ENCODE measurements at regions not wholly inside any gene's neighbourhood (a gene's known extent, or its start where the extent isn't known, plus 50 kb on each side); places are given as distances from the start of the nearest gene placed in this dataset.
"Not testable (repeated sequence)": the region's sequence is repeated elsewhere in the genome, so short reads cannot be mapped to it uniquely, and the experiment has no call there.

DNA sequence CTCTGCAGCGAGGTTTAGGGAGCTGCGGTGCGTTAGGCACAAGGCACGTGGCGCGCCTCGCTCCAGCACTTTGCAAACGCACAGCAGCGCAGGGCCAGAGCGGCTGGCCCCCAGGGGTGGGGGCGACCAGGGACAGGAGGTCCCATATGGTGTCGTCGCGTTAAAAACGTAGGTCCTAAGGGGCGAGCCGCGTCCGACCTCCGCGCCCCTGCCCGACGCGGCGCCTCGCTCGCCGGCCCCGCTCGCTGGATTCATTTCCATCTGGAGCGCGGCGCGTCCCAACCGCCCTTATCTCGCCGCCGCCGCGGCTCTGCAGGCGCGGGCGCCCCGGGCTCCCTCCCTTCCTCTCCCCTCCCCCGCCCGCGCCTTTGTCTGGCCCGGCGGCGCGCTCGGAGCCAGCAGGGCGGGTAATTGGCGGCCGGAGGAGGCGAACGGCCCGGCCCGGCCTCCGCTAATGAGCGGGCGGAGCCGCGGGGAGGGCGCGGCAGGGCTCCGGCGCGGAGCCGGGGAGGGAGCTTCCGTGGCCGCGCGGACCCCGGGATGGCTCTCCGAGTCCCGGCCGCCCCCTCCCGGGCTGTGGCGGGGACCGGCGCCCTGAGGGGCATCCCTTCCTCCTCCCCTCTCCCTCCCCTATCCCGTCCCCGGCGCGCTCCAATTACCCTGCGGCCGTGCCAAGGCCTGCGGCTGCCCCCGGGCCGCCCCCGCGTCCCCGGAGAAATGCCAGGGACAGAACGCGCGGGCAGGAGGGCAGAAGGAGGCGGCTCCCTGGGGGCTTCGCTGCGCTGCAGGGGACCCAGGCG lies 409.0 kb downstream of the BCOR start:
- DNase-seq: peak; percentile 78 to 80

GRCh38 chrX:39689376-39690104 lies 408.2 kb downstream of the BCOR start:
- no peak for DNase-seq

DNA sequence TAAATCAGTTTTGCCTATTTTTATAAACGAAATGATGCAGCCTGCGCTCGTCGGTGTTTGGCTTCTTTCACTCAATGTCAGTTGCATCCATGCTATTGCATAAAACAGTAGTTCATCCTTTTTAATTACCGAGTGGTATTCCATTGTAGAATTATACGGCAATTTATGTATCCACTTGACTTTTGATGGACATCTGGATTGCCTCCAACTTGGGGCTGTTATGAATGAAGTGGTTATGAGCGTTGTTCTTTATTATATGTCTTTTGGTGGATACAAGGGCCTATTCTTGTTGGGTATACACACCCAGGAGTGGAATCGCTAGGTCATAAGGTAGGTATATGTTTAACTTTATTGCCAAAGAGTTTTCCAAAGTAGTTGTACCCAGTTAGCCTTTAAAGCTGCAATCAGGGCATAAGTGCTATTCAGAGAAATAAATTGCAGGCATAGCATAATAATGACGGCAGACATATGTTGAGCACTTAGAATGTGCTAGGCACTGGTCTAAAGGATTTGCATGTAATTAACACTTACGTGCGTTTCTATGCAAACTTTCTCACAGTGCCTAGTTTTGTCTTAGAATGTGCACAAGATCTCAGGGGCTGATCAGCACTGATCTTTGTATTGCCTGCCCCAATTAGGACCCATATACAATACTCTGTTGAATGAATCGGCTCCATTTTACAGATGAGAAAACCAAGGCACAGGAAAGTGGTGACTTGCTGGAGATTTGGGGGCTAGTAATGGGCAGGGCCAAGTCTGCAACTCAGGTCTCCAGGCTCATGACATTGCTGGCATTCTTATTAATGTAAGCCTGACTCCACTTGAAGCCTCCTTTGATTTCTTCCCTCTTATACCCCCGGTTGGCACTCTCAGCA lies 407.0 kb downstream of the BCOR start:
- DNase-seq: no peak

- no peak for DNase-seq
Observed at GRCh38 chrX:39691724-39692123, 406.0 kb downstream of the BCOR start.

GRCh38 chrX:39692796-39693195 lies 405.0 kb downstream of the BCOR start:
- no peak for DNase-seq

GRCh38 chrX:39693298-39693697 lies 404.5 kb downstream of the BCOR start:
- DNase-seq: no peak

DNA sequence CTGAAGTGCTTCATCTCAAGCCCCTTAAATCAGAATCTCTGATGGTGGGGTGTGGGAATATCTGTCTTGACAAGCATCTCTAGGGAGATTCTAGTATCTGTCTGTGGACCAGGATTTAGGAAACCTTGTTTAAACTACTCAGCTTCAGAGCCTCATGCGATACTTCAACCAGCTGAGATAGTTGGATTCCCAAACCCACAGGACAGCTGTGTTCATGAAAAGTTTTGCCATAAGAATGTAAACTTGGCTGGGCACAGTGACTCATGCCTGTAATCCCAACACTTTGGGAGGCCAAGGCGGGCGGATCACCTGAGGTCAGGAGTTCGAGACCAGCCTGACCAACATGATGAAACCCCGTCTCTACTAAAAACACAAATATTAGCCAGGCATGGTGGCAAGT lies 395.1 kb downstream of the BCOR start:
- not testable (repeated sequence) for DNase-seq

DNA sequence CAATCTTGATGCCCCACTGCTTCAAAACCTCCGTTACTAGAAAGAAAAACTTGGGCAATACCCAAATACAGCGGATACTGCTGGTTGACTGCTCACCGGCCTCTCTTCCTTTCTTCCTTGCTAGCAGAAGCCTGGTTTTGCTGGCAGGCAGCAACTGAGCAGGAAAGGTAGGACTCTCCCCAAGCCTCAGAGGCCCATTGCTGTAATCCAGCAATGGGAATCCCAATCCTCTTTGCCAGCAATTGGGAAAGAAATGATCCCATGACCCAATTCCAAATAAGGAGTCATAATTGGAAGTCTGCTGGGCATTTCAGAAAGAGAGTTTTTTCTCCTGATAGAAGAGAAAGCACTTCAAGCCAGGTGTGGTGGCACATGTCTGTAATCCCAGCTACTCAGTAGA lies 394.5 kb downstream of the BCOR start:
- no peak for DNase-seq

DNA sequence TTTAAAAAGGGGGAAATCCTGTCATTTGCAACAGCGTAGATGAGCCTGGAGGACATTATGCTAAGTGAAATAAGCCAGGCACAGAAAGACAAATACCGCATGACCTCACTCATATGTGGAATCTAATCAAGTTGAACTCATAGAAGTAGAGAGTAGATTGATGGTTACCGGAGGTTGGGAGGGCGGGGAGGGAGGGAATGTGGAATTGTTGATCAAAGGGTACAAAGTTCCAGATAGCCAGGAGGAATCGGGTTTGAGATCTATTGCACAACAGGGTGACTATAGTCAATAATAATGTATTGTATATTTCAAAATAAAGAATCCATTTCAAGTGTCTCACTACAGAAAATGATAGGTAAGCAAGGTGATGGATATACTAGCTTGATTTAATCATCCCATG lies 393.2 kb downstream of the BCOR start:
- DNase-seq: no peak

GRCh38 chrX:39705290-39705689 lies 392.5 kb downstream of the BCOR start:
- DNase-seq: peak in 1 of 2 experiments; percentile 41

GRCh38 chrX:39709364-39709763 lies 388.4 kb downstream of the BCOR start:
- DNase-seq: no peak

- DNase-seq: no peak
Observed at GRCh38 chrX:39709812-39710211, 387.9 kb downstream of the BCOR start.

DNA sequence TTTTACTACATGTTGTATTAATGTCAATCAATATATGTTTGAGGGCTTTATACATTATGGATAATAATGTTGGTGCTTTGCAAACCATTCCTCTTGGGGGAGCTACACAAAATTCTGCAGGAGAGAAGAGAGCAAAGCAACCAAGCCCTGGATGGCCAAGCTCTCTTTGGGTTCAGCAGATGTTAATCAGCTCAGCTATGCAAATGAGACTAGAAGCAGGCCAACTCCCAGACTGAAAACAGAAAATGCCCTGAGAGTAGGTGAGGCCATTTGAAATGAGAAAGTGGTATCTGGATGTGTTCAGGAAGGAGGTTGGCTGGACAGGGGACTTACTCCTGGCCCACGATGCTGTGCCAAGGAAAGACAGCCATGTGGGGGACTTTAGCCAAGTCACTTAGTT lies 387.0 kb downstream of the BCOR start:
- DNase-seq: no peak

GRCh38 chrX:39714471-39714870 lies 383.3 kb downstream of the BCOR start:
- DNase-seq: peak; percentile 64 to 81

- DNase-seq: no peak
Observed at GRCh38 chrX:39716401-39716800, 381.4 kb downstream of the BCOR start.

- DNase-seq: no peak
Observed at GRCh38 chrX:39716802-39717540, 380.8 kb downstream of the BCOR start.

DNA sequence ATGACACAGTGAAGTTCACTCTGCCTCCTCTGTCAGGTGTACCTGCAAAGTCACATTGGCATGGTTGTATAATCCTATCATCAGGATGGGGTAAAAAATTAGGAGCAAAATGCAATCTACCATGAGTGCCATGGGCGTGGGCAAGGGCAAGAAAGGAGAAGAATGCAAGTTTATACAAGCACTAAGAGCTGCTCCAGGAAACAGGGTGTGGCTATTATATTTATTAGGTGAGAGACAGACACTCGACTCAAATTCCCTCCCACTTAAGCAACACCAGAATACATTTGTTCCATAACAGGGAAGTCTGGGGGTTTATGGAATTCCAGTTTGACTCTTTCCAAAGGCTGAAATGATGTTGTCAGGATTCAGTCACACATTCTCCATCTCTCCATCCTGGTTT lies 378.8 kb downstream of the BCOR start:
- no peak for DNase-seq

DNA sequence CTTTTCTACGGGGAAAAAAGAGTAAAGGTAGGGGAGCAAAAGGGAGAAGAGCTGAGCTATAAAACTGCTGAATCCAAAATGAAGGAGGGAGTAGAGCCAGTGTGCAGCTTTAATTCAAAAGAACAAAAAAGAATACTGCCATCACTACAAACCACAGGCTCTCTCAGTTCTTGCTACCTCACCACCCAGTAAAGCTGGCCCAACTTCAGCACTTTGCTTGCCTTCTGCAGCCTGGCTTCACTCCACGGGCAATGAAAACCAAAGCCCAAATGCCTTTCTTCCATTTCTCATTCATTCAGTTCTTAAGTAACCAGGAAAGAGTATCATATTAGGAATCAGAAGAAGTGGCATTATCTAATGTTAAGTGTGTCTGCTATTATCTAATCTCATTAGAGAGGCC lies 376.8 kb downstream of the BCOR start:
- DNase-seq: no peak

DNA sequence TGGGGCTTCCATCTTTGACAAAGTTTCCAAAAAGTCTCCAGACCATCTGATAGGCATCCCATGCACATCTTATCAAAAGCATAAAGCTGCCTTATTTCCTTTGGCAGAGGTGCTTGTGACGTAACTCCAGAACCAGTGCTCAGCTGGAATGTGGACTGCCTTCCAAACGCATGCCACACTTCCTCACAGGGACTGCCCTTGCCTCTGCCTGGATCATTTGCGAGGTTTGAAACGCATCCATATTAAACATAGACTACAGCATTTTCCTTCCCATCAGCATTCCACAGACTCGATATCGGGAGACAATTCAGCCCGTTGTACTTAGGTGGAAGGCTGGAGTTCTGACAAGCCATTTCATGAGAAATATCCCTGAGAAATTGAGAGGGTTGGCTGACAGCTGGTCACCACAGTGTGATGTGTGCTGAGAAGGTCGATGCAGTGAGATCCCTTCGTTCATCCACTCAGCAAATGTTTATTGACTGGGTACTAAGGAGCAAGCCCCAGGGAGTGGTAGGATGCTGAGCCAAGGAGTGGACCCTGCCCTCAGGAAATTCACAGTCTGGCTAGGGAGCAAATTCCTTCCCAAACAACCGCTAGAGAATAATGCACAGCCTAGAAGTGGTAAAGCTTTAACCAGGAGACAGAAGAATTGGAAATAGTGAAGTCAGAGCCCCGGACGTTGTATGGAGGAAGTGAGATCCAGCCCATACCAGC lies 376.0 kb downstream of the BCOR start:
- DNase-seq: no peak

DNA sequence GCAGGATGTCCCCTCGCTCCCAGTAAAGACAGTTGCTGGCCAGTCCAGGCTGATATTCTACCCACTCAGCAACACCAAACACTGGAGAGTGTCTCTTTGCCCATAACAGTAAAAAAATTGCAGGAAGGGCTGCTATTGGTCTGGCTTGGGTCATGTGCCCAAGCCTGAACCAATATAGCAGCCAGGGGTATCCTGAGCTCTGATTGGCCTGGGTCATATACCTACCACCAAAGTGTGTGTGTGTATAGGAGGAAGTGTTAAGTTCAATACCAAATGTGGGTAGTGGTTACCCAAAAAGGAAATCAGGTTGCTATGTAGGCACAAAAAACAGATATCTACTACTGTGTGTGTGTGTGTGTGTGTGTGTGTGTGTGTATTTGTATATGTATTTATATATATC lies 373.2 kb downstream of the BCOR start:
- no peak for DNase-seq

DNA sequence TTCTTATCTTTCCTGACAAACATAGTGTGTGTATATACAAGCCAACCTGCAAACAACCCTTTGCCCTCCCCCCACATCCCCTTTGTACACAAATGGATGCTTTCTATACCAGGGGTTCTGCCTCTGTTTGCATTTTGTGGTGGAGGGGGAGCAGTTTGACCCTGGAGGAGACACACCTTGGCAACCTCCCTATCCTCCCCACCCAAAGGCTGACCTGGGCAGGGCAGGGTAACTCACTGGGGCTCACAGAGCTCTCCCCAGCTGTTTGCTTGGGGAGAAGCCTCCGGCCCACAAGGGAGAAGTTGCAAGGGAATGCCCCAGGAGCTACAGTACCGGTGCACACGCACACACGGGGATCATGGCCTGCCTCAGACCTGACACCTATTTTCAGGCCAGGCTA lies 372.6 kb downstream of the BCOR start:
- no peak for DNase-seq

All from NCI-H2081 (cell line).